ENCODE measurements at regions not wholly inside any gene's neighbourhood (a gene's known extent, or its start where the extent isn't known, plus 50 kb on each side); places are given as distances from the start of the nearest gene placed in this dataset.

GRCh38 chr13:73683746-73684145 lies 450.5 kb downstream of the KLF12 start:
- DNase-seq (ENCODE audit: low spot score) = no peak
- BruUV-seq (replicated peaks) = no TSS peak
- Histone ChIP-seq H2AFZ (ENCODE audit: low read length) (no peak overlapping the region), H3K4me2 (ENCODE audit: low read length) (no peak overlapping the region), H4K20me1 (ENCODE audit: insufficient read depth, low read length) (no peaks in the 10 kb centered on the region), H3K36me3 (ENCODE audit: insufficient read depth, low read length) (no peaks in the 10 kb centered on the region), H3K9me3 (ENCODE audit: low read length) (no peaks in the 10 kb centered on the region), H3K9me2 (ENCODE audit: insufficient read depth, low read length) (no peaks in the 10 kb centered on the region), H3K27ac (ENCODE audit: low read depth, low read length, poor library complexity, severe bottlenecking) (no peak overlapping the region), H3K79me2 (ENCODE audit: insufficient read depth, low read depth, low read length) (no peaks in the 10 kb centered on the region), H3K4me1 (ENCODE audit: insufficient read depth, low read length, poor library complexity, severe bottlenecking) (no peaks in the 10 kb centered on the region), H3K4me3 (ENCODE audit: low read depth, low read length, poor library complexity, severe bottlenecking) (no peak overlapping the region)
- ChIA-PET CTCF (ENCODE audit: unreplicated experiment) (no interaction called here), POLR2A (interaction anchor here (0.5 to 1.1 kb wide), 3 partner anchors 16 to 601 kb away, joined by 3 to 4 read pairs (median 3); no protein-coding TSS in a partner anchor)
- intact Hi-C loops (cut with micrococcal nuclease; ENCODE audit: unreplicated experiment) = no loop called here
- TF ChIP-seq CTCF (conservative IDR thresholded peaks at IDR 0.05; ENCODE audit: low read length) (no peak), EZH2phosphoT487 (IDR thresholded peaks at IDR 0.05; ENCODE audit: borderline replicate concordance, low read depth, low read length) (no peak)

GRCh38 chr13:73681779-73682178 lies 452.4 kb downstream of the KLF12 start:
- Histone ChIP-seq H3K36me3 (ENCODE audit: insufficient read depth, low read length) (no peaks in the 10 kb centered on the region), H2AFZ (ENCODE audit: low read length) (no peak overlapping the region), H4K20me1 (ENCODE audit: insufficient read depth, low read length) (no peaks in the 10 kb centered on the region), H3K4me1 (ENCODE audit: insufficient read depth, low read length, poor library complexity, severe bottlenecking) (no peaks in the 10 kb centered on the region), H3K9me3 (ENCODE audit: low read length) (no peaks in the 10 kb centered on the region), H3K4me2 (ENCODE audit: low read length) (no peak overlapping the region), H3K4me3 (ENCODE audit: low read depth, low read length, poor library complexity, severe bottlenecking) (no peak overlapping the region), H3K27ac (ENCODE audit: low read depth, low read length, poor library complexity, severe bottlenecking) (no peak overlapping the region), H3K79me2 (ENCODE audit: insufficient read depth, low read depth, low read length) (no peaks in the 10 kb centered on the region), H3K9me2 (ENCODE audit: insufficient read depth, low read length) (no peaks in the 10 kb centered on the region)
- BruUV-seq (replicated peaks) = no TSS peak
- TF ChIP-seq CTCF (conservative IDR thresholded peaks at IDR 0.05; ENCODE audit: low read length) (no peak), EZH2phosphoT487 (IDR thresholded peaks at IDR 0.05; ENCODE audit: borderline replicate concordance, low read depth, low read length) (no peak)
- ChIA-PET POLR2A (interaction anchor here (1.0 kb wide), 1 partner anchor 45 kb away, joined by 3 read pairs; no protein-coding TSS in a partner anchor), CTCF (ENCODE audit: unreplicated experiment) (interaction anchor here (1.1 kb wide), 1 partner anchor 606 kb away, joined by 4 read pairs; no protein-coding TSS in a partner anchor)
- no peak for DNase-seq (ENCODE audit: low spot score)
- intact Hi-C loops (cut with micrococcal nuclease; ENCODE audit: unreplicated experiment) = no loop called here

GRCh38 chr13:73681015-73681414 lies 453.2 kb downstream of the KLF12 start:
- CTCF ChIA-PET (ENCODE audit: unreplicated experiment) = interaction anchor here (1.1 kb wide), 1 partner anchor 607 kb away, joined by 4 read pairs; no protein-coding TSS in a partner anchor
- intact Hi-C loops (cut with micrococcal nuclease; ENCODE audit: unreplicated experiment) = no loop called here
- H3K4me1 ChIP-seq (ENCODE audit: insufficient read depth, low read length, poor library complexity, severe bottlenecking) = no peaks in the 10 kb centered on the region
- no peaks in the 10 kb centered on the region for H3K9me3 ChIP-seq (ENCODE audit: low read length)
- POLR2A ChIA-PET = interaction anchor here (0.6 kb wide), 1 partner anchor 9 kb away, joined by 4 read pairs; no protein-coding TSS in a partner anchor
- no peaks in the 10 kb centered on the region for H4K20me1 ChIP-seq (ENCODE audit: insufficient read depth, low read length)
- no TSS peak for BruUV-seq (replicated peaks)
- H3K27ac ChIP-seq (ENCODE audit: low read depth, low read length, poor library complexity, severe bottlenecking) = no peak overlapping the region
- no peaks in the 10 kb centered on the region for H3K79me2 ChIP-seq (ENCODE audit: insufficient read depth, low read depth, low read length)
- H3K4me2 ChIP-seq (ENCODE audit: low read length) = no peak overlapping the region
- no peak for DNase-seq (ENCODE audit: low spot score)
- no peaks in the 10 kb centered on the region for H3K9me2 ChIP-seq (ENCODE audit: insufficient read depth, low read length)
- no peak overlapping the region for H2AFZ ChIP-seq (ENCODE audit: low read length)
- H3K36me3 ChIP-seq (ENCODE audit: insufficient read depth, low read length) = no peaks in the 10 kb centered on the region
- no peak for TF ChIP-seq EZH2phosphoT487 (IDR thresholded peaks at IDR 0.05; ENCODE audit: borderline replicate concordance, low read depth, low read length)
- TF ChIP-seq CTCF (conservative IDR thresholded peaks at IDR 0.05; ENCODE audit: low read length) = no peak
- H3K4me3 ChIP-seq (ENCODE audit: low read depth, low read length, poor library complexity, severe bottlenecking) = no peak overlapping the region
